GM19240 (cell line): ENCODE measurements at regions not wholly inside any gene's neighbourhood (a gene's known extent, or its start where the extent isn't known, plus 50 kb on each side); places are given as distances from the start of the nearest gene placed in this dataset.
"Not testable (repeated sequence)": the region's sequence is repeated elsewhere in the genome, so short reads cannot be mapped to it uniquely, and the experiment has no call there.

ENCODE experiments used
- DNase-seq: peaks from one replicate; pipeline ENCODE4 v3.0.0; 2011; ENCODE audit warnings: low spot score; ENCODE audit not compliant: insufficient read length

DNA sequence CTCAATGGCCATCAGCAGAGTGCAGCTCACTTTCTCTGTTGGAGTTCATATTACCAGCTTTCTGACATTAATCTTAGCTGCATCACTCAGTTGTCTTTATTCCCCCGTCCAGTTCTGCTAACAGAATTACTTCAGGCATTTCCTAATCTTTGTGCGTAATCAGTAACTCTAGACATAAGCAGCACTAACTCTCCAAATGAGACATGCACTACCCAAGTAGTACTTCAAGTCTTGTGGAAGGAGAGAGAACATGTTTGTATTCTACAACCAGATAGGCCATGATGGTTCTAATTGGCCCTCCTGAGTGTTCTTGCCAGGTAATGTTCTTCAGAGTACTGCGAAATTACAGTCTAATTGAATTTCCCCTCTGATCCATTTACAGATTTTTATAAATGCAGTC is 448.5 kb upstream of the RPS6KA3 start:
- DNase-seq = no peak

DNA sequence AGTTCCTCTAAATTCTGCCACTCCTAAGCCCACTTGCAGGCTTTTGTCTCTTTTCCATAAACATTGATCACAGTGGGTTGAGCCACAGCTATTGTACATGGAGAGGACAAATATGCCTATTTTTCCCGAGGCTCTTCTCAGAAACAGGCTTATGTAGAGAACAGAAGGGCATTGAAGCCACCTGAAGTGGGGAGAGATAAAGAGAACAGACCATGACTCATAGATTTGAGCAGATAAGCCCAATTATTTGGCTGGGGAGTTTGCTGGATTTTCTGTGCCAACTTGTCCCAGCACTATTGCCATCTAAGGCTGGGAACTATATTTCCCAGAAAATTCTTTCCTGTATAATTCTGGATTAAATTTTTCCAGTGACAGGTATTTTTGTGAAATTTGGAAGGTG is 446.1 kb upstream of the RPS6KA3 start:
- no peak for DNase-seq

DNA sequence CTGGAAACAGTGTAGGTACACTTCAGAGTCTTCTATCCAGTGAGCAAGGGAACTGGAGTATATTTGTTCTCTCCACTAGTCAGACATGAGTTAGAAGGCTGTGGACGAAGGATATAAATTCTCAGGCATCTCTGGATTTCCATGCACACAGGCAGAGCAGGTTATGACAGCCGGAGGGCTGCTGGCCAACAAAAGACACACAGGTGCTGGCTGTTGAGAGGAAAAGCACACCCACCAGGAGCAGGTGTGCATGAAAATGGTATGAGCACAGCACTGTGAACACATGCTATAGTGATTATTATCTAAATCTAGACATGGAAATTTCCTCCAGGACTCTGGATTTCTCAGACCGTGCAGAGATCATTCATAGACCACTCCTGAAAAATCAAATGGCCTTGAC is 444.7 kb upstream of the RPS6KA3 start:
- DNase-seq = no peak

DNA sequence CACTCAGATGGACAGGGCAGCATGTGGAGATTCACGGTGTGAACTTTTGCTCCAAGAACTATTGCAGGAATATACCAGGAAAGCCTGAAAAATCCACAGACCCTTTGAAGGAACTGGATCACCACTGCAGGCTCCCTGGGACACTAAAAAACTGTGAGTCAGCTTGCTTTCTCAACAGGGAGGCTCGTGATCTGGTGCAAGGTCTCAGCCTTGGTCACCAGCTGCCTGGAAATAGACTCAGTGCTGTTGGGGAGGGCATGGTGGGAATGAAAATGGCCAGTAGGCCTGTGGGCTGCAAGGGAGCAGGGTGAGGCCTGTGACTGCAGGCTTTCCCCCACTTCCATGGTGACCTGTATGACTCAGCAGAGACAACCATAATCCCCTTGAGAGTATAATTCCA is 426.4 kb upstream of the RPS6KA3 start:
- no peak for DNase-seq

DNA sequence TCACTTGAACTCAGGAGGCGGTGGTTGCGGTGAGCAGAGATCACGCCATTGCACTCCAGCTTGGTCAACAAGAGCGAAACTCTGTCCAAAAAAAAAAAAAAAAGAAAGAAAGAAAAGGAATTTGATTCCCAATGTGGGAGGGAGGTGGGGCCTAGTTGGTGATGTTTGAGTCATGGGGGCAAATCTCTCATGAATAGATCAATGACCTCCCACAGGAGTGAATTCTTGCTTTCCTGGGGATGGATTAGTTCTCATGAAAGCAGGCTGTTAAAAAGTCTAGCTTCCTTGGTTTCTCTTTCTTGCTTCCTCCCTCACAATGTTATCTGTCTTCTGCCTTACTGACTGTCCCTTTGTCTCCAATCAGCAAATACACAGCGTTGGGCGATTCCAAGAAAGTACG is 419.5 kb upstream of the RPS6KA3 start:
- no peak for DNase-seq

DNA sequence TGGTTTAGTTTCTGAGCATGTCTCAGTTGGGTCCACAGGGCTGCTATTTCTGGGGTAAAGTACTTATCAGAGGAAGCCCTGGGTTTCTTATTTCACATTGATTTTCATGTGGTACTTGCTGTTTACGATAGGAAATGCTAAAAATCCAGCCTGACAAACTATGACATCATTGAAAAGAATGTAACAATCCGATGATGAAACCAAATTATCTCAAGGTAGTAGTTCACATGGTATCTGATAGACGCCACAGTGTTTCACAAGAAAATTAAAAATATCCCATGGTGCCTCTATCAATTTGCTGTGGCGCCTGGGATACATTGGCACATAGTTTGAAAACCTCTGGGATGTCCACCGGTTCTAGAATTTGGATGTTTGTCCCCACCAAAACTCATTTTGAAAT is 418.9 kb upstream of the RPS6KA3 start:
- DNase-seq = no peak

DNA sequence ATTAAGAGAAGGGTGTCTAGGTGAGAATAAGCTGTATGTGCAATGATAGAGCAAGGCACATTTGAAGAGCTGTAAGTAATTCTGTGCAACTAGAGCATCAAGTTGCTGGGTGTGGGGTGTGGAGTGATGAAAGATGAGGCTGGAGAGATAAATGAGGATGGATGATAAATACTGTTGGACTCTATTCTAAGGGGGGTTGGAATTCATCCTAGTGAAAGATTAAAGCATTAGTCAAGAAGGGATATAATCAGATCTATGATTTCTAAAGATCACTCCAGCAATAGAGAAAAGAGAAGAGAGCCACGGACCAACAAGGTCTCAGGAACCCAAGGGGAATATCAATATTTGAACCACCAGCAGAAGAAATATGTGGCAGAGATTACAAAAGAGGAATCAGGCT is 415.0 kb upstream of the RPS6KA3 start:
- DNase-seq = no peak

DNA sequence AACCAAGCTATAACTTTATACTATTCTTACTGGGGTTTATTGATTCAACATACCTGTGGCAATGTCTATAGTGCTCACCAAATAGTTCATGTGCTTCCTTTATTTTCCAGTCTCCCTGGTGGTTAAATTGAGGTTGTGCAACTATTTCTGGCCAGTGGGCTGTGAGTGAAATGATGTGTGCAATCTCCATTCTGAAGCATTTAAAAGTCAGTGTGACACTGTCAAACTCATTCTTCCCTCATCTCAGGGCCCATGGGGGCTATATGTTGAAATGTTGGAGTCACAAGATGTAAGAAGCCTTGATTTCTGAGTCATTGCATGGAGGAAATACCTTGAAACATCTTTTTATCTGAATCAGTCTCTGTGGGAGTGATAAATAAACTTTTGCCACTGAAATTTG is 414.3 kb upstream of the RPS6KA3 start:
- DNase-seq = no peak

DNA sequence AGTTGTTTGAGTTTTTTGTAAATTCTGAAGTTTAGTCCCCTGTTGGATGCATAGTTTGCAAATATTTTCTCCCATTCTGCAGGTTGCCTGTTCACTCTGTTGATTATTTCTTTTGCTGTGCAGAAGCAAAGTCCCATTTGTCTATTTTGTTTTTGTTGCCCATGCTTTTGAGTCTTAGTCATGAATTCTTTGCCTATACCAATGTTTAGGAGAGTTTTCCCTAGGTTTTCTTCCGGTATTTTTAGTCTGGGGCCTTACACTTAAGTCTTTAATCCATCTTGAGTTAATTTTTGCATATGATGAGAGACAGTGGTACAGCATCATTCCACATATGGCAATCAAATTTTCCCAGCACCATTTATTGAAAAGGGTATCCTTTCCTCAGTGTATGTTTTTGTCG is 405.8 kb upstream of the RPS6KA3 start:
- DNase-seq = no peak

DNA sequence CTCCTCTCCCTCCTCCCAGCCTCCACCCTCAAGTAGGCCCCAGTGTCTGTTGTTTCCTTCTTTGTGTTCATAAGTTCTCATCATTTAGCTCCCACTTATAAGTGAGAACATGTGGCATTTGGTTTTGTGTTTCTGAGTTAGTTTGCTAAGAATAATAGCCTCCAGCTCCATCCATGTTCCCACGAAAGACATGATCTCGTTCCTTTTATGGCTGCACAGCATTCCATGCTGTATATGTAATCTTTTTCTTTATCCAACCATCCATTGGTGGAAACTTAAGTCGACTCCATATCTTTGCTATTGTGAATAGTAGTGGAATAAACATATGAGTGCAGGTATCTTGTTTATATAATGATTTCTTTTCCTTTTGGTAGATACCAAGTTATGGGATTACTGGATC is 405.0 kb upstream of the RPS6KA3 start:
- DNase-seq = not testable (repeated sequence)

DNA sequence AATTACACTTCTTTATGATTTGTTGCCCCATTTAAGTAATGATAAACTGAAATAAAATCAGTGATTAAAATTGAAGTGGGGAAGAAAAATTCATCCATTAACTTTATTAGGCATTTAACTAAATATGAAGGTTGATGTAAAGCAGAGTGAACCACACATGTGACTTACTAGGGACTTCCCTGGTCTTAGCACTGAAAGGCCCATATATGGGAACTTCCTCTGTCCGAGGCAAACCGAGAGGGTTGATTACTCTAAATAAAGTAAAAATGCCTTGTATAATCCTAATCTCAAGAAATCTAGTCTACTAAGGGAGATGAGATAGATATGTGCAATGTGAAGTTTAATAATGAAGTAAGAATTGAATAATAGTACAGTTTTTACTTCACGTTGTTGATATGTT is 403.9 kb upstream of the RPS6KA3 start:
- DNase-seq = no peak

DNA sequence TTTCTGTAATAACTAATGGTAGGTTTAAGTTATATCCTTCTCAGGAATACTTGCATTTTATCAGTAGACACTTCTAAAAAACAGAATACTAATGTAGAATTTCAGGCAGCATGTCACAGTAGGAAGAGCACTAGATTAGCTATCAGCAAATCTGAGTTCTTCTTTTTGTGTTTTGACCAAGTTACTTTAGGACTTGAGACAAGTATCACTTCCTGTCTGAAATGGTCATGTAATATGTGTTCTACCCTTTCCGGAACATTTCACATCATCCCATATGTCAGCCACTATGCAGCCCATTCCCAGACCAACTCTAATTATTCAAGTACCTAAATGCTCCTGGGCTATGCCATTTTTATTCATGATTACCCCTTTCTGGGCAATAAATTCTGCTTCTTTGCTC is 401.8 kb upstream of the RPS6KA3 start:
- DNase-seq = no peak

DNA sequence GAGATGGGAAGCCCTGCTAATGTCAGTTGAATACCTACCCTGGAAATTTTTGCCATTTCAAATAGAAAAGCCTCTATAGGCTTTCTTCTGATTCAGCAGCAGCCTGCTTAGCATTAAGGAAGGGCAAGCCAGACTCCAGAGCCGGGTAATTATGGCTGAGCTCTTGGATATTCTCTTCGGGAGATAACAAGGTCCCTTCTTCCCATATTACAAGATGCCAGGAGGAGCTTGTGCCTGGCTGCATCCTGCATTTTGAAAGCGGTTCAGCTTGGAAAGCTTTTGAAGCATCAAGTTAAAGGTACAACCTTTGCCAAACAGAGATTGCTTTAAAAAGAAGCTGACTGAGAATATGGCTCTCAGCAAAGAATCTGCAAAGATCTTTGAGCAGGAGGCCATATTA is 399.6 kb upstream of the RPS6KA3 start:
- DNase-seq = no peak

DNA sequence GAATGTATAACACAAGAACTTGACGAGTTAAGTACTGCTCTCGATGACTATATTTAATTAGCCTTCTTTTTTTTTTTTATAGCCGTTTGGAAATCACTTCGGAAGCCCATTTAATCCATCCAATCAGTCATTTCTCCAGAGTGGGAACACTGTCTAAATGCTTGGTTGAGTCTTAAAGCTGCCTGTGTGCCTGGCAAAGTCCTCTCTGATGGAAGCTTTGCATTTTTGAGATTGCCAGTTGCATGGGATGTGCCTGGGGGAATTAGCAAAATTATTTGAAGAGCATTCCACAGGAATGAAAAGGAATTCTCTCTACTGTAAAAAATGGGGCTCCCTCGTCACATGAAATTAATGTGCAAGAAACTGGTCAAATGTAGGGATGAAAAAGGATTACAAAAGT is 398.8 kb upstream of the RPS6KA3 start:
- DNase-seq = no peak

DNA sequence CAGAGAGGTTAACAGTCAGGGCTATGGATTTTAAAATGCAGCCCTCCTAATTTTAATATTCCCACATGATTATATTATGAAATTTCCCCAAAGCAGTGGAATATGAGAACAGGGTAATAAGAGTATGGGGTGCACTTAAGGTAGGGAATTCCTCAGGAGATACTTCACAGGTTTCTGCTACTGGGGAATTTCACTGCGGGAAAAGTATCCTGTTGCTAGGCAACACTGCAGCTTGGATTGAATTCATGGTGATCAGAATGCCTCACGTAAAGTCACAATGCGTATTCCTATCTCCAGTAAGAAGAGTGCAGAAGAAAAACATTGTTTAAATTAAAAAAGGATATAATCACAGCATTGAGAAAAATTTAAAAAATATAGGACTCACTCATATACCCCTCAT is 398.1 kb upstream of the RPS6KA3 start:
- no peak for DNase-seq

DNA sequence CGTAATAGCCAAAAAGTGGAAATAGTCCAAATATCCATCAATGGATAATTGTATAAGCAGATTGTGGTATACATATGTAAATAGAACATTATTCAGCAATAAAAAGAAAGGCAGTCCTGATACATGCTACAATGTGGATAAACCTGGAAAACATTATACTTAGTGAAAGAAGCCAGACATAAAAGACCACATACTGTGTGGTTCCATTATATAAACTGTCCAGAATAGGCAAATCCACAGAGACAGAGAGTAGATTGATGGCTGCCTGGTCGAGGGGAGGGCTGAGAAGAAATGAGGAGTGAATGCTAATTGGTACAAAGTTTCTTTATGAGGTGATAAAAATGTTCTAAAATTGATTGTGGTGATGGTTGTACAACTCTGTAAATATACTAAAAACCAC is 397.4 kb upstream of the RPS6KA3 start:
- DNase-seq = no peak

DNA sequence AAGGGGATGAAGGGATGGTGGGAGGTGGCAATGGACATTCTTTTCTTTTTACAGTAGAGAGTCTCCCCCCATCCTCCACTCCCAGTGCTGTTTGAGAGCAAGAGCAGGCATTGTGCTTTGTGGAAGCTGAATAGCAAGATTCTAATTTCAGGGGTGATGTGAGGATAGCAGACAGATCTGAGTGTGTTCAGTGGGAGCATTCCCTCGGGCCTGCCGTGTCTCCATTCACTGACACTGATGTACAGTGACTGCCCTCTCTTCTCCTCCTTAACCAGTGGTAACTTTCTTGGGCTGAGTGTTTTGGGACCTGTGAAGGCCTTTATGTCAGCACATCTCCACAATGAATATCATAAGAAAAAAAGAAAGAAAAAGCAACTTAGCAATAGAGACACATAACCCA is 396.6 kb upstream of the RPS6KA3 start:
- no peak for DNase-seq

DNA sequence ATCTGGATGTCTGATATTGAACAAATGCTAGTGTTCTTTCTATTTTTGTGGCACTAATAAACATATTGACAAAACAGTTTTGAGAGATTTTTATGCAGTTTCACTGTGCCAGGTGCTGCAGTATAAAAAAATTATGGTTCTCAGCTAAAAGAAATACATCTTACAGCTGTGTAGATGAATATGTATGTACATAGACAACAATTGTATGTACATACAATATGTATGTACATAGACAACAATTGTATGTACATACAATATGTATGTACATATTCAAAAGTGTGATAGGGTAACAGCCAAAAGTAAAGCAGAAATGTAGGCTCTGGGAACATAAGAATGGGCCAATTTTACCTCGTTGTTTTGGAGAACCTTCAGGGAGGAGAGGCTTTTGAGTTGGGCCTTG is 390.0 kb upstream of the RPS6KA3 start:
- no peak for DNase-seq

DNA sequence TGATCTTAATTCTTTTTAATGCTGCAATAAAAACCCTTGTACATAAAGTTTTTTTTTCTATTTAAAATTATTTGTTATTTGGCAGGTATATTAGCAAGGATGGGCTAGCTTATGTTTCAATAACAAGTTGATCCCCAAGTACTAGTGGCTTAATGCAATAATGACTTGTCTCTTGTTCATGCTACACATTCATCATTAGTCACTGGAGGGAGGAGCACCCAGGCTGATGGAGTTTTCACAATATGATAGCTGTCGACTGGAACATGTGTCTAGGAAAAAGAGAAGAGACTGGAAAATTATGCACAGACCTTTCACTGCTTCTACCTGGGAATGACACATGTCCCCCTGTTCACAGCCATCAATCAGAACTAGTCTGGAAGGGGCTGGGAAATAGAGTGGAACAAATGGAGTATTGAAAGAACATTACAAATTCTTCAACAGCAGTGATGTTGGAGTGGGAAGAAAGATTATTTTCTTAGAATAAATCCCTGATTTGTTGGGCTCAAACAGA is 387.9 kb upstream of the RPS6KA3 start:
- no peak for DNase-seq

DNA sequence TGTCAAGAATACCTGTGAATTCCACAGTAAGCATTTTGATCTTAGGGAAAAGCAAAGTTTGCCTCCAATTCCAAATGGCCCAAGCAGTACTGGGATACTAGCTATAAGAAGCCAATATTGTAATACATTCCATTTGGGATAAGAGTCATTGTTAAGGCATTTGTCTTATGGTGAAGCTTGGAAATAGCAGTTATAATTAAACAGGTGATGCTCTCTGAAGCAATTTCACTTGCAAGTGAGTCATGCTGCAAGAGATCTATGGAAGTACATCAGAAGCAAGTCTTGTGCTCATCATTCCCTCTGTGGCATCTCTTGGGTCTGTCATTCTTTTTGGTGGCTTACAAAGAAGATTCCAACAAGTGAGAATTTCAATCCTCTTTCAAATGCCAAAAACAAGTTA is 386.4 kb upstream of the RPS6KA3 start:
- DNase-seq = no peak

DNA sequence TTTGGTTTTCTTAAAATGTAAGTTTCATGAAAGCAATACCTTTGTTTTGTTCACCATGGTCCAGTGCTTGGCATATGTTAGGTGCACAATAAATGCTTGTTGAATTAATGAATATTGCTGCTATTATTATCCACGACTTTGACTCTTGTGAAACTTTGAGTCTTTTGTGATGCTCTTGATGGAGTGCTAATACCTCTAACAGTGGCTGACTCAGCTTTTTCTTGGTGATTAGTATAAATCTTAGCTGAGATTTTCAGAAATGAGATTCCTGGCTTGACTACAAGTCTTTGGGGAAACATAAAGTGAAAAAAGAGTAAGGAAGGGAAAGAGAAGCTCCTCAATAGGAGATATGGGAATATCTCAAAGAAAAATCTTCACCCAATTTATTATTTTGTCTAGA is 375.2 kb upstream of the RPS6KA3 start:
- DNase-seq = no peak

DNA sequence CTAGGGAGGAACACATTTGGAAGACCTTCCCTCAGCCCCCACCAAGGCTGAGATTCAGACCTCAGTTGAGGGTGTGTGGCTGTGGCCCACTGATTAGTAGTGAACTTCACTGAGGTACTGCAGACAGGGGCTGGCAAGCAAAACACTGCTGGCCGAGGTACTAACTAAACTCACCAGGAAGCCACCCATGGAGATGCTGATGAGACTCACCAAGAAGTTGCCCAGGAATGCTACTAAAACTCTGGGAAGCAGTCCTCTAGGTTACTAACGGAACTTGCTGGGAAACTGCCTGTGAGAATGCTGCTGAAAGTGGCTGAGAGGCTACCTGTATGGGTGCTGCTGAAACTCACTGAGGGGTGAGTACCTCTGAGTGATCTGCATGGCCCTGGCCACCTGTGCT is 372.4 kb upstream of the RPS6KA3 start:
- DNase-seq = no peak

DNA sequence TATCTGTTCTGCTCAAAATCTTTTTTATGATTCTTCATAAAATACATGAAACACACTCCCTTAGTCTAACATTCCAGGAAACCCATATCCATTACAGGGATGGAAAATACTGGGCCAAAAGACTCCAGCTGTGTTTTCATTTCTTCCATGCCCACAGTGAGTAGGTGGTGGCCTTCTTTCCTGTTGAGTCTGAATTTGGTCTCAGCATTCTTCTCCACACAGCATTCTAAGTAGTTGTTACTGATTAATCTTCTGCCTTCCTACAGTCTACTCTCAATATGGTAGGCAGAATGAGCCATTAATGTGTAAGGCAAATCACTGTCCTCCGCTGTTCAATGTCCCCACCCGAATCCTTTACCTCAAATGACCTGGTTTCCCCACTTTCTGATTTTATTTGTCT is 370.6 kb upstream of the RPS6KA3 start:
- no peak for DNase-seq

DNA sequence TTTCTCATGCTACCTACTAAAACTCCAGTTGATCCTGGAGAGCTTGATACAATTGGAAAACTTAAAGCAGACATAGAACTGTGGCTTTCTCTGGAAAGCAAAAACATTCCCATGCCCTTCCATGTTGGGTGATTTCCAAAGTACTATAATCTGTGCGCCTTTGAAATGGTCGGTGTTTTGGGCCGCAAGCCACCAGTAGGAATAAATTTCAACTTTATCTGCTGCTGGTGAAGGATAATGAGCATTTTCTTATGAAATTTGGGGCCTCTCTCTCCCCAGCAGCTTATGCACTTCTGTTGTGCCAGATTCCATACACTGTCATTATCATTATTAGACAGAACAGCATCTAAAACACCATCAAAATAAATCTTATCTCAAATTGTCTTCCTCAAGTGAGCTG is 366.7 kb upstream of the RPS6KA3 start:
- DNase-seq = no peak

DNA sequence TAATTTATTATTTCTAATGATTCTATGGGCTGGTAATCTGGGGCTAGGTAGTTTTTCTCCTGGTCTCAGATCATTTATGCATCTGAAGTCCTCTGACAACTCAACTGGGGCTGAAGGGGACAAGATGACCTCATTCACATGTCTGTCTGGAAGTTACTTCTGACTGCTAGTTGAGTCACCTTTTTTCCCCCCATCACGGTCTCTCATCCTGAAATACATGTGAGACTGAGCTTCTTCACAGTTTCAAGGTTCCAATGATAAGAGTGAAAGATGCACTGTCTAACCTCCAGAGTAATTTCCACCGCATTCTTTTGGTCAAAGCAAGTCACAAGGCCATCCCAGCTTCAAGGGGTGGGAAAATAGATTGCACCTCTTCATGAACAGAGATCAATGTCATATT is 356.7 kb upstream of the RPS6KA3 start:
- DNase-seq = no peak
